K562 (cell line): ENCODE measurements at regions not wholly inside any gene's neighbourhood (a gene's known extent, or its start where the extent isn't known, plus 50 kb on each side); places are given as distances from the start of the nearest gene placed in this dataset.

ENCODE experiments used
- ATAC-seq: fragments of 200-7000 bp; cut with Tn5 transposase; 3 replicates; pipeline ENCODE4 v1.9.1; 2020; ENCODE audit warnings: moderate library complexity
- BruUV-seq: library from RNA; stranded (reverse); fragments of 400-500 nt; replicated peaks from 2 replicates; lab custom pipeline; 2021; lab: Mats Ljungman, UMichigan
- CTCF ChIA-PET: fragments of 300-600 bp; formaldehyde crosslinking; extraction: SDS; loops from one replicate; lab custom pipeline; 2021; ENCODE audit warnings: low intra/inter-chr PET ratio; lab: Yijun Ruan, JAX
- POLR2A ChIA-PET: fragments of 300-600, 350-650 bp; sonication (Branson Sonifier 250); formaldehyde crosslinking; extraction: SDS; loops from one replicate; lab custom pipeline; 2021; ENCODE audit warnings: antibody characterized with exemption, inconsistent platforms; lab: Yijun Ruan, JAX
- DNase-seq, 4 experiments: peaks; one replicate each; pipeline versions ENCODE4 v3.0.0 to v3.0.0-alpha.2; 2011 to 2018; ENCODE audit warnings: low spot score in 3 of 4, mixed read lengths in 3 of 4; ENCODE audit errors: extremely low read depth in 1 of 4
- FAIRE-seq: peaks from 2 replicates; lab custom pipeline; 2011; peaks lifted over from hg19 to GRCh38; lab: Jason Lieb, UNC
- H2AFZ ChIP-seq: 2 replicates; pipeline ENCODE4 v1.6.0; 2011; ENCODE audit warnings: low read depth, low read length, control low read depth, inconsistent platforms
- H3K27ac ChIP-seq: fragments of 200-600 bp; 3 replicates; pipeline ENCODE4 v1.8.0; 2011; ENCODE audit warnings: low read depth, mild to moderate bottlenecking, control low read depth, inconsistent platforms, low read length, moderate library complexity, mixed read lengths; ENCODE audit errors: extremely low read depth
- H3K27me3 ChIP-seq, 2 experiments: fragments of 300-600 bp in 1 of 2; 2 replicates in 1 of 2; 3 replicates in 1 of 2; pipeline versions ENCODE4 v1.6.0 to v1.8.0; 2011; ENCODE audit warnings: inconsistent platforms in 2 of 2, low read length in 2 of 2, mild to moderate bottlenecking in 1 of 2, mixed read lengths in 1 of 2, moderate library complexity in 1 of 2; ENCODE audit not compliant: control insufficient read depth in 2 of 2, insufficient read depth in 2 of 2
- H3K36me3 ChIP-seq: fragments of 300-600 bp; 3 replicates; pipeline ENCODE4 v1.8.0; 2011; ENCODE audit warnings: mild to moderate bottlenecking, low read length, inconsistent platforms; ENCODE audit not compliant: control insufficient read depth, insufficient read depth
- H3K4me1 ChIP-seq, 2 experiments: fragments of 200-600 bp in 1 of 2; replicated peaks in 1 of 2; 2 replicates in 1 of 2; 3 replicates in 1 of 2; pipeline versions ENCODE4 v1.5.1 to v1.8.0; 2011; ENCODE audit warnings: inconsistent platforms in 2 of 2, low read length in 2 of 2, mild to moderate bottlenecking in 1 of 2, mixed read lengths in 1 of 2, moderate library complexity in 1 of 2; ENCODE audit not compliant: control insufficient read depth in 2 of 2, insufficient read depth in 2 of 2
- H3K4me2 ChIP-seq: 2 replicates; pipeline ENCODE4 v1.6.1; 2011; ENCODE audit warnings: low read length, control low read depth, inconsistent platforms, mixed read lengths; ENCODE audit not compliant: insufficient read depth
- H3K4me3 ChIP-seq: fragments of 200-600 bp; sonication (generic), shearing (Covaris generic); 2 replicates; pipeline ENCODE4 v1.5.1; 2016; ENCODE audit warnings: control low read depth, inconsistent platforms
- H3K79me2 ChIP-seq: fragments of 200-600 bp; 3 replicates; pipeline ENCODE4 v1.8.0; 2011; ENCODE audit warnings: low read length, inconsistent platforms; ENCODE audit not compliant: control insufficient read depth, insufficient read depth
- H3K9ac ChIP-seq, 2 experiments: 2 replicates each; pipeline versions ENCODE4 v1.6.0 to v1.6.1; 2011; ENCODE audit warnings: low read depth in 2 of 2, low read length in 2 of 2, control low read depth in 1 of 2, inconsistent platforms in 1 of 2, mild to moderate bottlenecking in 1 of 2, mixed read lengths in 1 of 2; ENCODE audit not compliant: insufficient read depth in 1 of 2
- H3K9me1 ChIP-seq: one replicate; pipeline ENCODE4 v1.6.0; 2011; ENCODE audit warnings: inconsistent platforms, mild to moderate bottlenecking, low read length, moderate library complexity; ENCODE audit not compliant: control insufficient read depth, insufficient read depth
- H3K9me3 ChIP-seq: replicated peaks from 2 replicates; pipeline ENCODE4 v1.5.1; 2011; ENCODE audit warnings: low read depth, low read length, inconsistent platforms; ENCODE audit not compliant: control insufficient read depth, insufficient read depth
- H4K20me1 ChIP-seq: replicated peaks from 2 replicates; pipeline ENCODE4 v1.6.1; 2011; ENCODE audit warnings: low read length, inconsistent platforms, mixed read lengths; ENCODE audit not compliant: control insufficient read depth, insufficient read depth
- CHD4 ChIP-seq: fragments of 200-600 bp; sonication (generic); IDR thresholded peaks from 3 replicates; pipeline ENCODE4 v1.6.1; 2012; ENCODE audit warnings: low read depth, mild to moderate bottlenecking, mixed read lengths, low read length, inconsistent platforms; ENCODE audit not compliant: insufficient read depth, insufficient replicate concordance, poor library complexity, severe bottlenecking
- CREB5 ChIP-seq: fragments of 250-450 bp; sonication (Bioruptor Pico); IDR thresholded peaks from 2 replicates; pipeline ENCODE4 v1.5.0; 2020; ENCODE audit warnings: mild to moderate bottlenecking
- FOXO4 ChIP-seq: fragments of 450-650 bp; formaldehyde crosslinking; IDR thresholded peaks from 2 replicates; pipeline ENCODE4 v1.4.0; 2020; ENCODE audit warnings: mild to moderate bottlenecking, moderate library complexity
- MAFF ChIP-seq: IDR thresholded peaks from 2 replicates; pipeline ENCODE4 v1.6.1; 2012; ENCODE audit warnings: low read length, improper control_type of control experiment
- MYBL2 ChIP-seq, 2 experiments: fragments of 450-650 bp in 1 of 2; sonication (generic) in 1 of 2; formaldehyde crosslinking in 1 of 2; IDR thresholded peaks; 2 replicates each; pipeline versions ENCODE4 v1.6.1 to v1.8.1; 2017 to 2022; ENCODE audit warnings: borderline replicate concordance in 1 of 2, inconsistent platforms in 1 of 2, low read depth in 1 of 2, mild to moderate bottlenecking in 1 of 2, missing genetic modification reagents in 1 of 2, moderate library complexity in 1 of 2
- POLR2G ChIP-seq: fragments of 200-400 bp; formaldehyde crosslinking; IDR thresholded peaks from 2 replicates; pipeline ENCODE4 v1.6.1; 2017; ENCODE audit warnings: low read depth, mild to moderate bottlenecking, antibody characterized with exemption, low read length, moderate library complexity
- SRSF7 ChIP-seq: fragments of 200-400 bp; formaldehyde crosslinking; optimal IDR thresholded peaks from 2 replicates; pipeline ENCODE3; 2017; ENCODE audit warnings: mild to moderate bottlenecking, low read depth, low read length
- ZNF140 ChIP-seq: fragments of 250-450 bp; sonication (Bioruptor Pico); IDR thresholded peaks from 2 replicates; pipeline ENCODE4 v1.8.0; 2021; ENCODE audit warnings: moderate library complexity, mild to moderate bottlenecking, inconsistent platforms
- ZNF197 ChIP-seq: fragments of 200-800 bp; sonication (Bioruptor generic); IDR thresholded peaks from 2 replicates; pipeline ENCODE4 v1.6.1; 2016; ENCODE audit warnings: low read depth, missing genetic modification characterization, missing compliant biosample characterization
- ZNF217 ChIP-seq: sonication (generic); formaldehyde crosslinking; IDR thresholded peaks from 2 replicates; pipeline ENCODE4 v1.8.0; 2022; ENCODE audit warnings: mild to moderate bottlenecking, missing genetic modification reagents
- ZNF232 ChIP-seq: sonication (generic); formaldehyde crosslinking; IDR thresholded peaks from 2 replicates; pipeline ENCODE4 v1.8.0; 2022; ENCODE audit warnings: mild to moderate bottlenecking, missing genetic modification reagents
- WGBS: fragments of 100-300 bp; shearing (Covaris generic); methylation state at CpG from one replicate; pipeline ENCODE4 v1.1.6; 2016; ENCODE audit warnings: low coverage, mixed read lengths; ENCODE audit not compliant: insufficient coverage; ENCODE audit errors: missing lambda C conversion rate; 5-methylcytosine and 5-hydroxymethylcytosine counted together
- in situ Hi-C: fragments of 300-500 bp; cut with MboI; formaldehyde crosslinking; loops from 4 replicates; pipeline ENCODE4 v1.15.0; 2018; ENCODE audit warnings: inconsistent platforms, mixed read lengths
- intact Hi-C: fragments of 100-400 bp; cut with micrococcal nuclease; formaldehyde crosslinking; loops from 2 replicates; pipeline ENCODE4 v1.14.2; 2022
- TF ChIP-seq, protein P1 (sequence below): sonication (generic); formaldehyde crosslinking; IDR thresholded peaks from 2 replicates; pipeline ENCODE4 v1.8.0; 2022; ENCODE audit warnings: missing genetic modification reagents, mild to moderate bottlenecking, moderate library complexity, borderline replicate concordance
- TF ChIP-seq, protein P2 (sequence below): sonication (generic); formaldehyde crosslinking; IDR thresholded peaks from 2 replicates; pipeline ENCODE4 v1.5.0; 2020; ENCODE audit warnings: missing genetic modification reagents

- in situ Hi-C loops, result no loop called here
- Histone ChIP-seq H3K9me3 (no peaks in the 10 kb centered on the region), H3K9me1 (no peaks in the 10 kb centered on the region), H3K4me2 (no peak overlapping the region), H3K4me1 (no peaks in the 10 kb centered on the region), H3K4me3 (no peak overlapping the region), H3K27ac (no peak overlapping the region), H2AFZ (no peak overlapping the region), H3K9ac (no peak overlapping the region), H3K36me3 (no peaks in the 10 kb centered on the region), H3K27me3 (no peaks in the 10 kb centered on the region), H3K79me2 (no peaks in the 10 kb centered on the region), H4K20me1 (no peaks in the 10 kb centered on the region)
- no peak for FAIRE-seq
- intact Hi-C loops, result no loop called here
- DNase-seq, result no peak
- no peak for ATAC-seq
- ChIA-PET CTCF (no interaction called here), POLR2A (no interaction called here)
- BruUV-seq, result no TSS peak
- TF ChIP-seq CREB5 (CRISPR knock-in tag), result no peak
- TF ChIP-seq, protein P1, sequence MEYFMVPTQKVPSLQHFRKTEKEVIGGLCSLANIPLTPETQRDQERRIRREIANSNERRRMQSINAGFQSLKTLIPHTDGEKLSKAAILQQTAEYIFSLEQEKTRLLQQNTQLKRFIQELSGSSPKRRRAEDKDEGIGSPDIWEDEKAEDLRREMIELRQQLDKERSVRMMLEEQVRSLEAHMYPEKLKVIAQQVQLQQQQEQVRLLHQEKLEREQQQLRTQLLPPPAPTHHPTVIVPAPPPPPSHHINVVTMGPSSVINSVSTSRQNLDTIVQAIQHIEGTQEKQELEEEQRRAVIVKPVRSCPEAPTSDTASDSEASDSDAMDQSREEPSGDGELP (CRISPR knock-in tag), result no peak
- no peak for TF ChIP-seq CHD4
- no peak for TF ChIP-seq ZNF217 (CRISPR knock-in tag)
- TF ChIP-seq, protein P2, sequence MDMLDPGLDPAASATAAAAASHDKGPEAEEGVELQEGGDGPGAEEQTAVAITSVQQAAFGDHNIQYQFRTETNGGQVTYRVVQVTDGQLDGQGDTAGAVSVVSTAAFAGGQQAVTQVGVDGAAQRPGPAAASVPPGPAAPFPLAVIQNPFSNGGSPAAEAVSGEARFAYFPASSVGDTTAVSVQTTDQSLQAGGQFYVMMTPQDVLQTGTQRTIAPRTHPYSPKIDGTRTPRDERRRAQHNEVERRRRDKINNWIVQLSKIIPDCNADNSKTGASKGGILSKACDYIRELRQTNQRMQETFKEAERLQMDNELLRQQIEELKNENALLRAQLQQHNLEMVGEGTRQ (CRISPR knock-in tag), result no peak
- TF ChIP-seq ZNF232 (CRISPR knock-in tag), result no peak
- TF ChIP-seq MAFF, result no peak
- TF ChIP-seq SRSF7, result no peak
- TF ChIP-seq MYBL2 (IDR thresholded peaks at IDR 0.05; ENCODE audit: low read depth), result no peak
- TF ChIP-seq MYBL2 (CRISPR knock-in tag; IDR thresholded peaks at IDR 0.05; ENCODE audit: borderline replicate concordance), result no peak
- no peak for TF ChIP-seq FOXO4 (CRISPR knock-in tag)
- TF ChIP-seq ZNF197, result no peak
- no peak for TF ChIP-seq POLR2G
- TF ChIP-seq ZNF140 (CRISPR knock-in tag), result no peak
- 4% methylated on average over 4 of the region's 4 CpGs for WGBS
These were observed 674.8 kb downstream of the RAPGEF2 start for GRCh38 chr4:159777689-159778088.
